GM23338 (cell line): ENCODE measurements at regions not wholly inside any gene's neighbourhood (a gene's known extent, or its start where the extent isn't known, plus 50 kb on each side); places are given as distances from the start of the nearest gene placed in this dataset.

Experiments used
- ATAC-seq: fragments of 200-7000 bp; cut with Tn5 transposase; 3 replicates; pipeline ENCODE4 v1.9.1; 2020
- DNase-seq: peaks from one replicate; pipeline ENCODE4 v3.0.0-alpha.2; 2015; ENCODE audit warnings: low spot score
- H2AFZ ChIP-seq: fragments of 200-600 bp; sonication (generic); 2 replicates; pipeline ENCODE4 v1.8.0; 2016; ENCODE audit warnings: antibody characterized with exemption, mild to moderate bottlenecking, moderate library complexity
- H3F3A ChIP-seq: fragments of 200-600 bp; sonication (generic); replicated peaks from 2 replicates; pipeline ENCODE4 v1.8.0; 2017; ENCODE audit warnings: antibody characterized with exemption, mixed run types, low read depth
- H3K27ac ChIP-seq: fragments of 200-600 bp; sonication (generic); 2 replicates; pipeline ENCODE4 v1.6.1; 2016; ENCODE audit warnings: low read depth
- H3K27me3 ChIP-seq: fragments of 200-600 bp; sonication (generic); 2 replicates; pipeline ENCODE4 v1.8.0; 2016; ENCODE audit warnings: mild to moderate bottlenecking, mixed run types, moderate library complexity; ENCODE audit not compliant: insufficient read depth
- H3K36me3 ChIP-seq: fragments of 200-600 bp; sonication (generic); 2 replicates; pipeline ENCODE4 v1.8.0; 2016; ENCODE audit warnings: mild to moderate bottlenecking; ENCODE audit not compliant: insufficient read depth
- H3K4me1 ChIP-seq: fragments of 200-600 bp; sonication (generic); 2 replicates; pipeline ENCODE4 v1.8.0; 2016; ENCODE audit warnings: mild to moderate bottlenecking, moderate library complexity; ENCODE audit not compliant: insufficient read depth
- H3K4me2 ChIP-seq: fragments of 200-600 bp; sonication (generic); 2 replicates; pipeline ENCODE4 v1.7.1; 2017; ENCODE audit warnings: mixed run types
- H3K4me3 ChIP-seq: fragments of 200-600 bp; sonication (generic); 2 replicates; pipeline ENCODE4 v1.6.1; 2016; ENCODE audit warnings: mixed run types
- H3K79me2 ChIP-seq: fragments of 200-600 bp; sonication (generic); replicated peaks from 2 replicates; pipeline ENCODE4 v1.8.0; 2017; ENCODE audit warnings: mild to moderate bottlenecking; ENCODE audit not compliant: insufficient read depth
- H3K9me2 ChIP-seq: fragments of 200-600 bp; sonication (generic); 2 replicates; pipeline ENCODE4 v1.8.0; 2017; ENCODE audit not compliant: insufficient read depth
- H4K20me1 ChIP-seq: fragments of 200-600 bp; sonication (generic); replicated peaks from 2 replicates; pipeline ENCODE4 v1.8.0; 2017; ENCODE audit warnings: mild to moderate bottlenecking; ENCODE audit not compliant: insufficient read depth
- H3K27ac Mint-ChIP-seq: 2 replicates; pipeline ENCODE4 v1.8.0; 2020; ENCODE audit warnings: inconsistent platforms, mild to moderate bottlenecking, moderate library complexity, mixed read lengths
- H3K27me3 Mint-ChIP-seq: 3 replicates; pipeline ENCODE4 v1.8.0; 2022; ENCODE audit warnings: low read depth, mild to moderate bottlenecking, moderate library complexity, mixed read lengths, inconsistent platforms; ENCODE audit not compliant: insufficient read depth, poor library complexity
- H3K36me3 Mint-ChIP-seq: 3 replicates; pipeline ENCODE4 v1.8.0; 2021; ENCODE audit warnings: low read depth, mild to moderate bottlenecking, inconsistent platforms, moderate library complexity, mixed read lengths
- H3K4me1 Mint-ChIP-seq: 3 replicates; pipeline ENCODE4 v1.8.0; 2020; ENCODE audit warnings: mild to moderate bottlenecking, inconsistent platforms, mixed read lengths
- H3K4me3 Mint-ChIP-seq: 3 replicates; pipeline ENCODE4 v1.8.0; 2021; ENCODE audit warnings: moderate library complexity, mild to moderate bottlenecking, inconsistent platforms, mixed read lengths
- H3K9me3 Mint-ChIP-seq: 3 replicates; pipeline ENCODE4 v1.8.0; 2020; ENCODE audit warnings: moderate library complexity, mild to moderate bottlenecking, inconsistent platforms, mixed read lengths
- CREB1 ChIP-seq: fragments of 250-450 bp; sonication (Bioruptor Pico); IDR thresholded peaks from 2 replicates; pipeline ENCODE4 v1.5.0; 2020; ENCODE audit warnings: low read depth, mild to moderate bottlenecking, moderate library complexity
- EZH2phosphoT487 ChIP-seq: fragments of 200-600 bp; sonication (generic); IDR thresholded peaks from one replicate; pipeline ENCODE4 v1.8.1; 2018; ENCODE audit warnings: antibody characterized with exemption; ENCODE audit not compliant: unreplicated experiment
- POLR2AphosphoS5 ChIP-seq: IDR thresholded peaks from 2 replicates; pipeline ENCODE4 v1.6.1; 2016; ENCODE audit warnings: antibody characterized with exemption, low read depth
- ZNF114 ChIP-seq: fragments of 250-450 bp; sonication (Bioruptor Pico); IDR thresholded peaks from 2 replicates; pipeline ENCODE4 v1.5.0; 2020; ENCODE audit warnings: mild to moderate bottlenecking, moderate library complexity
- ZNF331 ChIP-seq: fragments of 250-450 bp; sonication (Bioruptor Pico); IDR thresholded peaks from 2 replicates; pipeline ENCODE4 v1.5.0; 2020; ENCODE audit warnings: low read depth, mild to moderate bottlenecking, moderate library complexity
- ZNF462 ChIP-seq: fragments of 250-450 bp; sonication (Bioruptor Pico); IDR thresholded peaks from 2 replicates; pipeline ENCODE4 v1.5.0; 2020; ENCODE audit warnings: mild to moderate bottlenecking, moderate library complexity

DNA sequence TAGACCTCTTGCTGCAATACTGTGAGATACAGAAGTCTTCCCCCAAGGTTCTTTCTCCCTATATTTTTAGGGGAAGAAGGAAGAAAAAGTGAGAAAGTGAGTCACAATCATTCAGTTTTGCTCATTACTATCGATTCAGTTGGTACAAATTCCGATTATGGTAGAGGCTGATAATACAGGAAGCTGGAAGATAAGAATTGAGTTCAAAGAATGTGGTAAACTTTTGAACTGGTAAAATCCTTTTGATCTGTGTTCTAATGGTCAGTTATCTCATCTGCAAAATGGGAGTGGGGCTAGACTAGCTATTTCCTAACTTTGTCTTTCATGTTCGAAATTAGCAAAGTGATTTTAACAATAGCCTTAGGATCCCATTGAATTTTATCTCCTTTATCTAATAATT is 101.4 kb upstream of the FAT1 start (continued):
- TF ChIP-seq ZNF331 (CRISPR knock-in tag) (no peak), POLR2AphosphoS5 (no peak), CREB1 (CRISPR knock-in tag) (no peak), ZNF462 (CRISPR knock-in tag) (no peak)

- DNase-seq (no peak), ATAC-seq (no peak)
- Histone ChIP-seq H3F3A (no peaks in the 10 kb centered on the region), H3K36me3 (no peaks in the 10 kb centered on the region), H3K27me3 (no peaks in the 10 kb centered on the region), H3K4me1 (no peaks in the 10 kb centered on the region), H3K79me2 (no peaks in the 10 kb centered on the region), H3K4me2 (no peak overlapping the region), H3K27ac (no peak overlapping the region), H3K9me2 (peaks cover 3% of the 10 kb centered on the region; the same call in 1 of the 2 replicates), H3K4me3 (no peak overlapping the region), H2AFZ (no peak overlapping the region), H4K20me1 (no peaks in the 10 kb centered on the region)
- TF ChIP-seq ZNF114 (CRISPR knock-in tag) (no peak), EZH2phosphoT487 (no peak), ZNF331 (CRISPR knock-in tag) (no peak), CREB1 (CRISPR knock-in tag) (no peak)
- peaks cover 3% of the 10 kb centered on the region for H3K27me3 Mint-ChIP-seq
- H3K4me1 Mint-ChIP-seq: peaks cover 4% of the 10 kb centered on the region; the same call in 2 of the 3 replicates
- no peak overlapping the region for H3K27ac Mint-ChIP-seq
- no peak overlapping the region for H3K4me3 Mint-ChIP-seq
- no peaks in the 10 kb centered on the region for H3K36me3 Mint-ChIP-seq
- H3K9me3 Mint-ChIP-seq: no peaks in the 10 kb centered on the region
These were observed 102.3 kb upstream of the FAT1 start for GRCh38 chr4:186826006-186826405.
